A549 (cell line): ENCODE measurements at regions not wholly inside any gene's neighbourhood (a gene's known extent, or its start where the extent isn't known, plus 50 kb on each side); places are given as distances from the start of the nearest gene placed in this dataset.

ENCODE experiments used
- ATAC-seq, 2 experiments: fragments of 200-7000 bp in 1 of 2; fragments of >200 bp in 1 of 2; cut with Nextera tagmentation in 1 of 2; cut with Tn5 transposase in 1 of 2; 3 replicates each; pipeline versions ENCODE4 v1.8.0 to v1.9.1; 2018 to 2020; ENCODE audit warnings: mild to moderate bottlenecking in 1 of 2, moderate library complexity in 1 of 2
- CTCF ChIA-PET: fragments of 300-600 bp; sonication (Branson Sonifier 250); formaldehyde crosslinking; extraction: SDS; loops from one replicate; lab custom pipeline; 2021; ENCODE audit warnings: antibody characterized with exemption, inconsistent platforms; lab: Yijun Ruan, JAX
- POLR2A ChIA-PET: fragments of 350-600 bp; formaldehyde crosslinking; extraction: SDS; loops from one replicate; lab custom pipeline; 2021; ENCODE audit warnings: antibody characterized with exemption, inconsistent platforms; lab: Yijun Ruan, JAX
- DNase-seq, 2 experiments: peaks; one replicate each; pipeline versions ENCODE4 v3.0.0 to v3.0.0-alpha.2; 2011 to 2016; ENCODE audit warnings: low read depth in 1 of 2, low spot score in 1 of 2
- FAIRE-seq: peaks from 2 replicates; lab custom pipeline; 2011; peaks lifted over from hg19 to GRCh38; lab: Jason Lieb, UNC
- H3K27ac ChIP-seq, 2 experiments: fragments of >200 bp; sonication (Bioruptor Twin); formaldehyde crosslinking; 3 replicates each; pipeline ENCODE4 v1.5.1; 2016 to 2017
- H3K4me1 ChIP-seq: fragments of >200 bp; sonication (Bioruptor Twin); formaldehyde crosslinking; 3 replicates; pipeline ENCODE4 v1.6.1; 2016
- H3K4me2 ChIP-seq: fragments of >200 bp; sonication (Bioruptor Twin); formaldehyde crosslinking; 3 replicates; pipeline ENCODE4 v1.6.1; 2016
- H3K4me3 ChIP-seq: fragments of >200 bp; sonication (Bioruptor Twin); formaldehyde crosslinking; 3 replicates; pipeline ENCODE4 v1.5.1; 2016
- H3K9me3 ChIP-seq: fragments of >200 bp; sonication (Bioruptor Twin); formaldehyde crosslinking; 3 replicates; pipeline ENCODE4 v1.6.1; 2016
- ATOH8 ChIP-seq: fragments of 250-450 bp; sonication (Bioruptor Pico); IDR thresholded peaks from 2 replicates; pipeline ENCODE4 v1.5.0; 2020; ENCODE audit warnings: low read depth, mild to moderate bottlenecking, moderate library complexity
- CBX2 ChIP-seq: fragments of 200-600 bp; sonication (generic); IDR thresholded peaks from 2 replicates; pipeline ENCODE4 v1.6.1; 2016; ENCODE audit warnings: low read depth, mild to moderate bottlenecking, borderline replicate concordance
- CBX8 ChIP-seq: fragments of 200-600 bp; sonication (generic); IDR thresholded peaks from 2 replicates; pipeline ENCODE4 v1.6.1; 2016
- EHF ChIP-seq: fragments of 250-450 bp; sonication (Bioruptor Pico); IDR thresholded peaks from 2 replicates; pipeline ENCODE4 v1.5.0; 2020; ENCODE audit warnings: mild to moderate bottlenecking
- ELK1 ChIP-seq: fragments of 150-350 bp; IDR thresholded peaks from 2 replicates; pipeline ENCODE4 v1.6.1; 2014; ENCODE audit warnings: low read depth, mild to moderate bottlenecking, low read length
- EP300 ChIP-seq, 2 experiments: fragments of >200 bp; sonication (Bioruptor Twin); formaldehyde crosslinking; IDR thresholded peaks; 2 replicates in 1 of 2; 3 replicates in 1 of 2; pipeline ENCODE4 v1.6.1; 2016 to 2017
- FOXS1 ChIP-seq: fragments of 250-450 bp; sonication (Bioruptor Pico); IDR thresholded peaks from 2 replicates; pipeline ENCODE4 v1.5.0; 2020; ENCODE audit warnings: mild to moderate bottlenecking, moderate library complexity
- GATA3 ChIP-seq: IDR thresholded peaks from 2 replicates; pipeline ENCODE4 v1.6.1; 2012; ENCODE audit warnings: borderline replicate concordance
- HDAC2 ChIP-seq: fragments of 200-600 bp; sonication (generic); IDR thresholded peaks from 2 replicates; pipeline ENCODE4 v1.6.1; 2016
- HMGXB4 ChIP-seq: fragments of 250-450 bp; sonication (Bioruptor Pico); IDR thresholded peaks from 2 replicates; pipeline ENCODE4 v1.5.0; 2021; ENCODE audit warnings: mild to moderate bottlenecking, moderate library complexity, borderline replicate concordance
- HOXA7 ChIP-seq: fragments of 250-450 bp; sonication (Bioruptor Pico); IDR thresholded peaks from 2 replicates; pipeline ENCODE4 v1.5.0; 2020; ENCODE audit warnings: mild to moderate bottlenecking, moderate library complexity
- JUN ChIP-seq, 2 experiments: fragments of >200 bp; sonication (Bioruptor Twin); formaldehyde crosslinking; IDR thresholded peaks; 2 replicates in 1 of 2; 3 replicates in 1 of 2; pipeline ENCODE4 v1.6.1; 2016 to 2017
- KDM1A ChIP-seq: fragments of 200-600 bp; sonication (generic); IDR thresholded peaks from 2 replicates; pipeline ENCODE4 v1.6.1; 2016; ENCODE audit warnings: low read depth, mild to moderate bottlenecking
- MAZ ChIP-seq: fragments of 150-350 bp; IDR thresholded peaks from 2 replicates; pipeline ENCODE4 v1.6.1; 2014; ENCODE audit warnings: antibody characterized with exemption, low read depth, low read length, borderline replicate concordance
- PBX3 ChIP-seq: IDR thresholded peaks from 2 replicates; pipeline ENCODE4 v1.6.1; 2012
- PHF8 ChIP-seq: fragments of 200-600 bp; sonication (generic); IDR thresholded peaks from 2 replicates; pipeline ENCODE4 v1.6.1; 2016; ENCODE audit warnings: low read depth, mild to moderate bottlenecking, antibody characterized with exemption, moderate library complexity, borderline replicate concordance
- POLR2A ChIP-seq: IDR thresholded peaks from 2 replicates; pipeline ENCODE4 v1.6.1; 2012; ENCODE audit warnings: mild to moderate bottlenecking, low read length
- POLR2AphosphoS2 ChIP-seq: conservative IDR thresholded peaks from 2 replicates; pipeline ENCODE4 v1.6.1; 2012; ENCODE audit warnings: low read length, improper control_type of control experiment, inconsistent platforms
- RAD21 ChIP-seq, 2 experiments: fragments of >200 bp in 1 of 2; sonication (Bioruptor Twin) in 1 of 2; formaldehyde crosslinking in 1 of 2; IDR thresholded peaks in 1 of 2; conservative IDR thresholded peaks in 1 of 2; 2 replicates in 1 of 2; 3 replicates in 1 of 2; pipeline ENCODE4 v1.6.1; 2012 to 2018; ENCODE audit warnings: inconsistent platforms in 1 of 2
- RFX5 ChIP-seq: fragments of 450-650 bp; IDR thresholded peaks from 2 replicates; pipeline ENCODE4 v1.7.1; 2014; ENCODE audit warnings: antibody characterized with exemption, mild to moderate bottlenecking, moderate library complexity
- RNF2 ChIP-seq: fragments of 200-600 bp; sonication (generic); IDR thresholded peaks from 2 replicates; pipeline ENCODE4 v1.6.1; 2016; ENCODE audit warnings: low read depth, mild to moderate bottlenecking, antibody characterized with exemption, moderate library complexity, borderline replicate concordance
- TFCP2L1 ChIP-seq: fragments of 250-450 bp; sonication (Bioruptor Pico); IDR thresholded peaks from 2 replicates; pipeline ENCODE4 v1.5.0; 2021; ENCODE audit warnings: mild to moderate bottlenecking
- TP53 ChIP-seq: fragments of 250-450 bp; sonication (Bioruptor Pico); IDR thresholded peaks from 2 replicates; pipeline ENCODE4 v1.5.0; 2021; ENCODE audit warnings: mild to moderate bottlenecking, moderate library complexity
- USF2 ChIP-seq: fragments of 450-650 bp; IDR thresholded peaks from 2 replicates; pipeline ENCODE4 v1.6.1; 2014; ENCODE audit warnings: antibody characterized with exemption
- ZSCAN20 ChIP-seq: fragments of 250-450 bp; sonication (Bioruptor Pico); IDR thresholded peaks from 2 replicates; pipeline ENCODE4 v1.8.0; 2022; ENCODE audit warnings: mild to moderate bottlenecking, moderate library complexity
- WGBS: methylation state at CpG from one replicate; pipeline ENCODE4 v1.1.6; 2017; ENCODE audit errors: missing lambda C conversion rate; 5-methylcytosine and 5-hydroxymethylcytosine counted together

- FAIRE-seq: no peak
- POLR2A ChIA-PET: no interaction called here
Measured at GRCh38 chr2:48065096-48065495, 158.8 kb upstream of the FBXO11 start.

GRCh38 chr2:48066000-48066399 is 159.7 kb upstream of the FBXO11 start:
- TF ChIP-seq JUN (IDR thresholded peaks at IDR 0.05): no peak
- no peak for TF ChIP-seq TP53 (CRISPR knock-in tag)
- no peak for TF ChIP-seq GATA3
- TF ChIP-seq, all 56 proteins: peak for 0
- Histone ChIP-seq H3K27ac (no peak overlapping the region), H3K4me3 (no peak overlapping the region), H3K4me1 (no peaks in the 10 kb centered on the region), H3K4me2 (no peak overlapping the region), H3K9me3 (no peaks in the 10 kb centered on the region)
- DNase-seq (no peak), FAIRE-seq (no peak), ATAC-seq (no peak)
- POLR2A ChIA-PET: no interaction called here
- 37% methylated on average over 2 of the region's 2 CpGs for WGBS
- CTCF ChIA-PET: no interaction called here

More at GRCh38 chr2:48065096-48065495, 158.8 kb upstream of the FBXO11 start:
- TF ChIP-seq POLR2A (no peak), FOXS1 (CRISPR knock-in tag) (no peak), ATOH8 (CRISPR knock-in tag) (no peak)
- H3K4me1 ChIP-seq: no peaks in the 10 kb centered on the region
- no peaks in the 10 kb centered on the region for H3K9me3 ChIP-seq
- no peak for ATAC-seq
- CTCF ChIA-PET: interaction anchor here (1.0 kb wide), 1 partner anchor 269 kb away, joined by 3 read pairs; no protein-coding TSS in a partner anchor
- H3K4me2 ChIP-seq: no peak overlapping the region
- no peak overlapping the region for H3K27ac ChIP-seq
- DNase-seq: no peak
- H3K4me3 ChIP-seq: no peak overlapping the region

- Histone ChIP-seq H3K4me3 (no peak overlapping the region), H3K4me2 (no peak overlapping the region), H3K27ac (no peak overlapping the region)
- DNase-seq (no peak), ATAC-seq (no peak)
- POLR2A ChIA-PET: no interaction called here
- CTCF ChIA-PET: no interaction called here
- TF ChIP-seq HOXA7 (CRISPR knock-in tag) (no peak), RAD21 (conservative IDR thresholded peaks at IDR 0.05 in 1 of 2, IDR thresholded peaks at IDR 0.05 in 1 of 2) (no peak), PBX3 (no peak), KDM1A (no peak), RNF2 (no peak), CBX2 (no peak)
- TF ChIP-seq, all 56 proteins: peak for 0
- no peak for FAIRE-seq
- Histone ChIP-seq H3K9me3 (no peaks in the 10 kb centered on the region), H3K4me1 (no peaks in the 10 kb centered on the region)
Measured at GRCh38 chr2:48069769-48070168, 163.5 kb upstream of the FBXO11 start.

- no peak; a peak in 1 of 6 replicates for ATAC-seq
- POLR2A ChIA-PET: no interaction called here
- WGBS: 25% methylated on average over 3 of the region's 3 CpGs
Measured at GRCh38 chr2:48070415-48070814, 164.1 kb upstream of the FBXO11 start.

More at GRCh38 chr2:48070415-48070814, 164.1 kb upstream of the FBXO11 start:
- Histone ChIP-seq H3K27ac (no peak overlapping the region), H3K9me3 (no peaks in the 10 kb centered on the region), H3K4me2 (no peak overlapping the region), H3K4me3 (no peak overlapping the region), H3K4me1 (no peaks in the 10 kb centered on the region)
- no peak for TF ChIP-seq HMGXB4 (CRISPR knock-in tag)
- TF ChIP-seq PBX3: no peak
- no peak for TF ChIP-seq ELK1
- TF ChIP-seq TFCP2L1 (CRISPR knock-in tag): no peak
- TF ChIP-seq EHF: no peak
- TF ChIP-seq ZSCAN20 (CRISPR knock-in tag): no peak
- no peak for TF ChIP-seq GATA3
- TF ChIP-seq CBX8: no peak
- no peak for TF ChIP-seq RFX5
- no peak for TF ChIP-seq POLR2AphosphoS2
- TF ChIP-seq PHF8: no peak
- no peak for TF ChIP-seq USF2
- TF ChIP-seq MAZ: no peak
- no peak for TF ChIP-seq EP300 (IDR thresholded peaks at IDR 0.05)
- TF ChIP-seq RAD21 (conservative IDR thresholded peaks at IDR 0.05 in 1 of 2, IDR thresholded peaks at IDR 0.05 in 1 of 2): no peak
- TF ChIP-seq HDAC2: no peak
- TF ChIP-seq TP53 (CRISPR knock-in tag): no peak
- CTCF ChIA-PET: no interaction called here
- FAIRE-seq: no peak
- no peak for DNase-seq
